H1 (cell line): ENCODE measurements at regions not wholly inside any gene's neighbourhood (a gene's known extent, or its start where the extent isn't known, plus 50 kb on each side); places are given as distances from the start of the nearest gene placed in this dataset.

Source experiments
- ASH2L ChIP-seq: fragments of 200-600, 300-600 bp; sonication (generic); IDR thresholded peaks from one replicate; pipeline ENCODE4 v1.7.1; 2017; ENCODE audit warnings: low read length
- CBX5 ChIP-seq: fragments of 300-800, 300-1000 bp; sonication (generic); IDR thresholded peaks from 2 replicates; pipeline ENCODE4 v1.7.1; 2016; ENCODE audit warnings: antibody characterized with exemption, low read length, low read depth
- GTF2F1 ChIP-seq: IDR thresholded peaks from 2 replicates; pipeline ENCODE4 v1.6.1; 2012; ENCODE audit warnings: low read depth, low read length, improper control_type of control experiment, borderline replicate concordance
- RAD21 ChIP-seq, 2 experiments: IDR thresholded peaks in 1 of 2; conservative IDR thresholded peaks in 1 of 2; 2 replicates each; pipeline ENCODE4 v1.6.1; 2011; ENCODE audit warnings: low read depth in 2 of 2, low read length in 2 of 2, improper control_type of control experiment in 1 of 2, inconsistent platforms in 1 of 2, mild to moderate bottlenecking in 1 of 2, moderate library complexity in 1 of 2
- SIN3A ChIP-seq, 2 experiments: IDR thresholded peaks in 1 of 2; conservative IDR thresholded peaks in 1 of 2; 2 replicates each; pipeline ENCODE4 v1.6.1; 2011 to 2012; ENCODE audit warnings: low read length in 2 of 2, improper control_type of control experiment in 1 of 2, low read depth in 1 of 2, mild to moderate bottlenecking in 1 of 2

- TF ChIP-seq ASH2L, result no peak
- no peak for TF ChIP-seq RAD21 (IDR thresholded peaks at IDR 0.05 in 1 of 2, conservative IDR thresholded peaks at IDR 0.05 in 1 of 2; ENCODE audit: low read depth in 2 of 2, low read length in 2 of 2)
- no peak for TF ChIP-seq CBX5
- TF ChIP-seq GTF2F1, result no peak
- TF ChIP-seq SIN3A (conservative IDR thresholded peaks at IDR 0.05 in 1 of 2, IDR thresholded peaks at IDR 0.05 in 1 of 2; ENCODE audit: low read depth in 1 of 2, low read length in 2 of 2), result no peak
Observed at GRCh38 chrX:117840645-117841044, 276.0 kb downstream of the KLHL13 start (continued).
